Cardiac fibroblast (primary cell): ENCODE measurements at regions not wholly inside any gene's neighbourhood (a gene's known extent, or its start where the extent isn't known, plus 50 kb on each side); places are given as distances from the start of the nearest gene placed in this dataset.

ENCODE experiments used
- DNase-seq, 2 donors: peaks; one replicate each; pipeline versions ENCODE4 v3.0.0 to v3.0.0-alpha.2; 2010; ENCODE audit warnings: low read depth in 2 of 2
- H3K4me3 ChIP-seq, 2 donors: replicated peaks in 1 of 2; 1 replicate in 1 of 2; 2 replicates in 1 of 2; pipeline ENCODE4 v1.5.1; 2011; ENCODE audit warnings: low read depth in 2 of 2, low read length in 2 of 2, mild to moderate bottlenecking in 2 of 2, moderate library complexity in 1 of 2
- CTCF ChIP-seq: IDR thresholded peaks from one replicate; pipeline ENCODE4 v1.5.1; 2011; ENCODE audit warnings: low read depth, mild to moderate bottlenecking, low read length, inconsistent platforms

GRCh38 chr4:67030636-67031035, 514.7 kb downstream of the CENPC start:
- no peak overlapping the region for H3K4me3 ChIP-seq
- peak; percentile 32 to 38 for DNase-seq
- no peak for TF ChIP-seq CTCF

- no peak overlapping the region for H3K4me3 ChIP-seq
- TF ChIP-seq CTCF: no peak
- DNase-seq: peak in 1 of 2 donors; percentile 3
These were observed 524.9 kb downstream of the CENPC start for GRCh38 chr4:67020438-67020797.

GRCh38 chr4:67019686-67020437, 525.4 kb downstream of the CENPC start:
- no peak overlapping the region for H3K4me3 ChIP-seq
- TF ChIP-seq CTCF: no peak
- peak; percentile 13 to 57 for DNase-seq

- no peak for TF ChIP-seq CTCF
- H3K4me3 ChIP-seq: no peak overlapping the region
- DNase-seq: no peak
These were observed 530.7 kb downstream of the CENPC start for GRCh38 chr4:67014592-67014991.

- TF ChIP-seq CTCF: no peak
- DNase-seq: no peak
- H3K4me3 ChIP-seq: no peak overlapping the region
These were observed 538.5 kb downstream of the CENPC start for GRCh38 chr4:67006791-67007190.

GRCh38 chr4:66991521-66991920, 553.8 kb downstream of the CENPC start:
- no peak overlapping the region for H3K4me3 ChIP-seq
- no peak for TF ChIP-seq CTCF
- DNase-seq: no peak

GRCh38 chr4:66974665-66975064, 570.6 kb downstream of the CENPC start:
- no peak for DNase-seq
- H3K4me3 ChIP-seq: no peak overlapping the region
- TF ChIP-seq CTCF: no peak
